B cell (primary cell): ENCODE measurements at regions not wholly inside any gene's neighbourhood (a gene's known extent, or its start where the extent isn't known, plus 50 kb on each side); places are given as distances from the start of the nearest gene placed in this dataset.

ENCODE experiments used
- ATAC-seq: fragments of 200-7000 bp; cut with Tn5 transposase; one replicate; pipeline ENCODE4 v1.10.0; 2021; ENCODE audit warnings: low read depth, mild to moderate bottlenecking, moderate number of reproducible peaks, moderate library complexity
- CTCF ChIA-PET: fragments of 350-600 bp; sonication (Branson Sonifier 250); formaldehyde crosslinking; loops from one replicate; lab custom pipeline; 2021; ENCODE audit warnings: antibody characterized with exemption, inconsistent platforms; lab: Charles Lee
- POLR2A ChIA-PET: fragments of 350-600 bp; sonication (Branson Sonifier 250); formaldehyde crosslinking; loops from one replicate; lab custom pipeline; 2021; ENCODE audit warnings: antibody characterized with exemption; lab: Charles Lee
- DNase-seq: peaks from one replicate; pipeline ENCODE4 v3.0.0; 2013
- H2AFZ ChIP-seq: 2 replicates; pipeline ENCODE4 v1.6.1; 2012; ENCODE audit warnings: mild to moderate bottlenecking, low read depth, low read length; ENCODE audit not compliant: insufficient read depth, poor library complexity, severe bottlenecking
- H3K27ac ChIP-seq, 2 donors: 1 replicate in 1 of 2; 2 replicates in 1 of 2; pipeline ENCODE4 v1.5.1; 2012 to 2013; ENCODE audit warnings: low read length in 2 of 2, mild to moderate bottlenecking in 2 of 2, moderate library complexity in 1 of 2
- H3K27me3 ChIP-seq, 4 experiments: fragments of 200-600 bp in 1 of 4; sonication (generic) in 1 of 4; replicated peaks in 1 of 4; 1 replicate in 2 of 4; 2 replicates in 2 of 4; pipeline versions ENCODE4 v1.6.1 to v1.7.0; 2013 to 2016; ENCODE audit warnings: low read length in 3 of 4, mild to moderate bottlenecking in 2 of 4, mixed read lengths in 1 of 4, moderate library complexity in 1 of 4; ENCODE audit not compliant: insufficient read depth in 4 of 4, control insufficient read depth in 3 of 4; ENCODE audit errors: control extremely low read depth in 1 of 4
- H3K36me3 ChIP-seq, 2 experiments: replicated peaks in 1 of 2; 1 replicate in 1 of 2; 2 replicates in 1 of 2; pipeline versions ENCODE4 v1.6.1 to v1.7.1; 2013; ENCODE audit warnings: low read length in 1 of 2; ENCODE audit not compliant: insufficient read depth in 2 of 2, control insufficient read depth in 1 of 2; ENCODE audit errors: control extremely low read depth in 1 of 2, extremely low read depth in 1 of 2
- H3K4me1 ChIP-seq, 2 donors: fragments of 200-600 bp in 1 of 2; sonication (generic) in 1 of 2; 1 replicate in 1 of 2; 2 replicates in 1 of 2; pipeline versions ENCODE4 v1.5.1 to v1.6.1; 2013 to 2017; ENCODE audit warnings: low read length in 2 of 2; ENCODE audit not compliant: control insufficient read depth in 2 of 2, insufficient read depth in 2 of 2
- H3K4me2 ChIP-seq: replicated peaks from 2 replicates; pipeline ENCODE3; 2012; ENCODE audit warnings: mild to moderate bottlenecking, low read depth, low read length; ENCODE audit not compliant: poor library complexity, severe bottlenecking
- H3K4me3 ChIP-seq, 5 experiments: fragments of 200-600 bp in 1 of 5; sonication (generic) in 1 of 5; 1 replicate in 3 of 5; 2 replicates in 2 of 5; pipeline versions ENCODE4 v1.5.1 to v1.7.0; 2011 to 2016; ENCODE audit warnings: low read length in 4 of 5, mild to moderate bottlenecking in 4 of 5, low read depth in 2 of 5, control low read depth in 1 of 5, moderate library complexity in 1 of 5; ENCODE audit not compliant: insufficient read depth in 1 of 5; ENCODE audit errors: control extremely low read depth in 1 of 5, extremely low read depth in 1 of 5
- H3K79me2 ChIP-seq: fragments of 200-600 bp; sonication (generic); one replicate; pipeline ENCODE4 v1.6.0; 2016; ENCODE audit warnings: low read length; ENCODE audit not compliant: control insufficient read depth, insufficient read depth
- H3K9ac ChIP-seq: fragments of 200-600 bp; sonication (generic); 2 replicates; pipeline ENCODE4 v1.6.1; 2017; ENCODE audit warnings: mild to moderate bottlenecking, low read length, moderate library complexity
- H3K9me3 ChIP-seq, 3 donors: one replicate each; pipeline versions ENCODE4 v1.6.1 to v1.7.1; 2013; ENCODE audit warnings: low read length in 2 of 3; ENCODE audit not compliant: control insufficient read depth in 2 of 3, insufficient read depth in 1 of 3; ENCODE audit errors: control extremely low read depth in 1 of 3
- H4K20me1 ChIP-seq: 2 replicates; pipeline ENCODE4 v1.6.0; 2012; ENCODE audit warnings: mild to moderate bottlenecking, low read length; ENCODE audit not compliant: insufficient read depth, control insufficient read depth, poor library complexity, severe bottlenecking
- H3K27ac Mint-ChIP-seq: one replicate; pipeline ENCODE4 v1.8.0; 2021; ENCODE audit warnings: mixed read lengths
- H3K27me3 Mint-ChIP-seq: one replicate; pipeline ENCODE4 v1.8.0; 2021; ENCODE audit warnings: mixed read lengths
- H3K4me1 Mint-ChIP-seq: one replicate; pipeline ENCODE4 v1.8.0; 2021; ENCODE audit warnings: mixed read lengths
- H3K4me3 Mint-ChIP-seq: one replicate; pipeline ENCODE4 v1.8.0; 2021; ENCODE audit warnings: mixed read lengths
- H3K9me3 Mint-ChIP-seq: one replicate; pipeline ENCODE4 v1.8.0; 2022; ENCODE audit warnings: mixed read lengths; ENCODE audit not compliant: insufficient read depth
- CTCF ChIP-seq: fragments of 200-600 bp; IDR thresholded peaks from one replicate; pipeline ENCODE4 v1.8.0; 2022; ENCODE audit warnings: antibody characterized with exemption, mild to moderate bottlenecking
- EZH2 ChIP-seq: IDR thresholded peaks from 2 replicates; pipeline ENCODE4 v1.6.1; 2012; ENCODE audit warnings: borderline replicate concordance, low read depth, mild to moderate bottlenecking, moderate library complexity, low read length; ENCODE audit not compliant: insufficient read depth, poor library complexity, severe bottlenecking
- WGBS: methylation state at CpG from one replicate; pipeline ENCODE4 v1.1.5; 2013; ENCODE audit warnings: missing lambda C conversion rate; ENCODE audit not compliant: insufficient coverage; 5-methylcytosine and 5-hydroxymethylcytosine counted together
- intact Hi-C: fragments of 100-400 bp; cut with micrococcal nuclease; formaldehyde crosslinking; loops from one replicate; pipeline ENCODE4 v1.10.0; 2022

DNA sequence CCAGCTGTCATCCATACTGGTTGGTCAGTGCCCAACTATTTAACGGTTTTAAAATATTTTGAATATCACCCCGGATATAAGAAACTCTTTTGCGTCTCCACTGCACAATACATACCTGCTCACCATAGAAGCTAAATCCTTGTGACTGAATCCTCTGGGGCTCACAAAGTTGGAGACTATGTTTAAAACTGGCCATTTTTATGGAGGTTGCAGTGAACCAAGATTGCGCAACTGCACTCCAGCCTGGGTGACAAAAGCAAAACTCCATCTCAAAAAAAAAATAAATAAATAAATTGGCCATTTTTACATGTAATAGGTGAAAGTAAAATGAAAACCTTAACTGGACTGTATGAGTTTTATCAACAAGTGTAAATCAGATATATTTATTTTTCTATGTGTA lies 55.6 kb upstream of the TMEM17 start:
- no peaks in the 10 kb centered on the region for H3K4me1 Mint-ChIP-seq
- Histone ChIP-seq H3K36me3 (no peaks in the 10 kb centered on the region), H4K20me1 (no peaks in the 10 kb centered on the region), H2AFZ (no peak overlapping the region), H3K9me3 (no peaks in the 10 kb centered on the region), H3K27ac (no peak overlapping the region), H3K9ac (no peak overlapping the region), H3K4me2 (no peak overlapping the region), H3K4me1 (no peaks in the 10 kb centered on the region), H3K4me3 (no peak overlapping the region), H3K27me3 (peaks cover 0 to under 1% (median 0%) of the 10 kb centered on the region in 4 experiments), H3K79me2 (no peaks in the 10 kb centered on the region)
- no peak for DNase-seq
- H3K4me3 Mint-ChIP-seq: no peak overlapping the region
- H3K27me3 Mint-ChIP-seq: peaks cover 27% of the 10 kb centered on the region
- TF ChIP-seq CTCF (no peak), EZH2 (no peak)
- WGBS: no CpG with 5 or more reads among the region's 4 CpGs
- ATAC-seq: no peak
- POLR2A ChIA-PET: no interaction called here
- intact Hi-C loops: no loop called here
- H3K9me3 Mint-ChIP-seq: peaks cover 2% of the 10 kb centered on the region
- no peak overlapping the region for H3K27ac Mint-ChIP-seq
- CTCF ChIA-PET: no interaction called here

GRCh38 chr2:62559582-62559981 lies 53.6 kb upstream of the TMEM17 start:
- Mint-ChIP-seq H3K9me3 (peaks cover 2% of the 10 kb centered on the region), H3K4me1 (no peaks in the 10 kb centered on the region), H3K27ac (no peak overlapping the region), H3K27me3 (peaks cover 34% of the 10 kb centered on the region), H3K4me3 (no peak overlapping the region)
- CTCF ChIA-PET: interaction anchor here (0.5 kb wide), 1 partner anchor 71 kb away, joined by 5 read pairs; no protein-coding TSS in a partner anchor
- Histone ChIP-seq H3K9me3 (no peaks in the 10 kb centered on the region), H2AFZ (no peak overlapping the region), H3K4me3 (no peak overlapping the region), H3K27ac (no peak overlapping the region), H4K20me1 (no peaks in the 10 kb centered on the region), H3K79me2 (no peaks in the 10 kb centered on the region), H3K27me3 (peaks cover 0 to 4% (median 0%) of the 10 kb centered on the region in 4 experiments), H3K4me1 (no peaks in the 10 kb centered on the region), H3K9ac (no peak overlapping the region), H3K36me3 (no peaks in the 10 kb centered on the region), H3K4me2 (no peak overlapping the region)
- TF ChIP-seq CTCF (no peak), EZH2 (no peak)
- no peak for ATAC-seq
- POLR2A ChIA-PET: no interaction called here
- 100% methylated on average over 1 of the region's 2 CpGs for WGBS
- no peak for DNase-seq
- intact Hi-C loops: no loop called here
